GM23338 (cell line): ENCODE measurements at regions not wholly inside any gene's neighbourhood (a gene's known extent, or its start where the extent isn't known, plus 50 kb on each side); places are given as distances from the start of the nearest gene placed in this dataset.

Experiments
- ATAC-seq: fragments of 200-7000 bp; cut with Tn5 transposase; 3 replicates; pipeline ENCODE4 v1.9.1; 2020
- DNase-seq: peaks from one replicate; pipeline ENCODE4 v3.0.0-alpha.2; 2015; ENCODE audit warnings: low spot score
- H2AFZ ChIP-seq: fragments of 200-600 bp; sonication (generic); 2 replicates; pipeline ENCODE4 v1.8.0; 2016; ENCODE audit warnings: antibody characterized with exemption, mild to moderate bottlenecking, moderate library complexity
- H3F3A ChIP-seq: fragments of 200-600 bp; sonication (generic); replicated peaks from 2 replicates; pipeline ENCODE4 v1.8.0; 2017; ENCODE audit warnings: antibody characterized with exemption, mixed run types, low read depth
- H3K27ac ChIP-seq: fragments of 200-600 bp; sonication (generic); 2 replicates; pipeline ENCODE4 v1.6.1; 2016; ENCODE audit warnings: low read depth
- H3K27me3 ChIP-seq: fragments of 200-600 bp; sonication (generic); 2 replicates; pipeline ENCODE4 v1.8.0; 2016; ENCODE audit warnings: mild to moderate bottlenecking, mixed run types, moderate library complexity; ENCODE audit not compliant: insufficient read depth
- H3K36me3 ChIP-seq: fragments of 200-600 bp; sonication (generic); 2 replicates; pipeline ENCODE4 v1.8.0; 2016; ENCODE audit warnings: mild to moderate bottlenecking; ENCODE audit not compliant: insufficient read depth
- H3K4me1 ChIP-seq: fragments of 200-600 bp; sonication (generic); 2 replicates; pipeline ENCODE4 v1.8.0; 2016; ENCODE audit warnings: mild to moderate bottlenecking, moderate library complexity; ENCODE audit not compliant: insufficient read depth
- H3K4me2 ChIP-seq: fragments of 200-600 bp; sonication (generic); 2 replicates; pipeline ENCODE4 v1.7.1; 2017; ENCODE audit warnings: mixed run types
- H3K4me3 ChIP-seq: fragments of 200-600 bp; sonication (generic); 2 replicates; pipeline ENCODE4 v1.6.1; 2016; ENCODE audit warnings: mixed run types
- H3K79me2 ChIP-seq: fragments of 200-600 bp; sonication (generic); replicated peaks from 2 replicates; pipeline ENCODE4 v1.8.0; 2017; ENCODE audit warnings: mild to moderate bottlenecking; ENCODE audit not compliant: insufficient read depth
- H3K9me2 ChIP-seq: fragments of 200-600 bp; sonication (generic); 2 replicates; pipeline ENCODE4 v1.8.0; 2017; ENCODE audit not compliant: insufficient read depth
- H4K20me1 ChIP-seq: fragments of 200-600 bp; sonication (generic); replicated peaks from 2 replicates; pipeline ENCODE4 v1.8.0; 2017; ENCODE audit warnings: mild to moderate bottlenecking; ENCODE audit not compliant: insufficient read depth
- H3K27ac Mint-ChIP-seq: 2 replicates; pipeline ENCODE4 v1.8.0; 2020; ENCODE audit warnings: inconsistent platforms, mild to moderate bottlenecking, moderate library complexity, mixed read lengths
- H3K27me3 Mint-ChIP-seq: 3 replicates; pipeline ENCODE4 v1.8.0; 2022; ENCODE audit warnings: low read depth, mild to moderate bottlenecking, moderate library complexity, mixed read lengths, inconsistent platforms; ENCODE audit not compliant: insufficient read depth, poor library complexity
- H3K36me3 Mint-ChIP-seq: 3 replicates; pipeline ENCODE4 v1.8.0; 2021; ENCODE audit warnings: low read depth, mild to moderate bottlenecking, inconsistent platforms, moderate library complexity, mixed read lengths
- H3K4me1 Mint-ChIP-seq: 3 replicates; pipeline ENCODE4 v1.8.0; 2020; ENCODE audit warnings: mild to moderate bottlenecking, inconsistent platforms, mixed read lengths
- H3K4me3 Mint-ChIP-seq: 3 replicates; pipeline ENCODE4 v1.8.0; 2021; ENCODE audit warnings: moderate library complexity, mild to moderate bottlenecking, inconsistent platforms, mixed read lengths
- H3K9me3 Mint-ChIP-seq: 3 replicates; pipeline ENCODE4 v1.8.0; 2020; ENCODE audit warnings: moderate library complexity, mild to moderate bottlenecking, inconsistent platforms, mixed read lengths
- CREB1 ChIP-seq: fragments of 250-450 bp; sonication (Bioruptor Pico); IDR thresholded peaks from 2 replicates; pipeline ENCODE4 v1.5.0; 2020; ENCODE audit warnings: low read depth, mild to moderate bottlenecking, moderate library complexity
- ETS1 ChIP-seq: IDR thresholded peaks from 2 replicates; pipeline ENCODE4 v1.6.1; 2016; ENCODE audit warnings: antibody characterized with exemption
- EZH2 ChIP-seq: fragments of 200-600 bp; sonication (generic); IDR thresholded peaks from one replicate; pipeline ENCODE4 v1.8.0; 2017; ENCODE audit warnings: antibody characterized with exemption, mild to moderate bottlenecking, low read depth; ENCODE audit not compliant: unreplicated experiment
- JUNB ChIP-seq: IDR thresholded peaks from one replicate; pipeline ENCODE4 v1.6.1; 2016; ENCODE audit warnings: antibody characterized with exemption; ENCODE audit not compliant: unreplicated experiment
- NANOG ChIP-seq: IDR thresholded peaks from 2 replicates; pipeline ENCODE4 v1.6.1; 2016; ENCODE audit warnings: antibody characterized with exemption, borderline replicate concordance
- STAT1 ChIP-seq: IDR thresholded peaks from one replicate; pipeline ENCODE4 v1.6.1; 2016; ENCODE audit warnings: antibody characterized with exemption; ENCODE audit not compliant: unreplicated experiment
- ZNF331 ChIP-seq: fragments of 250-450 bp; sonication (Bioruptor Pico); IDR thresholded peaks from 2 replicates; pipeline ENCODE4 v1.5.0; 2020; ENCODE audit warnings: low read depth, mild to moderate bottlenecking, moderate library complexity
- ZNF462 ChIP-seq: fragments of 250-450 bp; sonication (Bioruptor Pico); IDR thresholded peaks from 2 replicates; pipeline ENCODE4 v1.5.0; 2020; ENCODE audit warnings: mild to moderate bottlenecking, moderate library complexity

- TF ChIP-seq ZNF462 (CRISPR knock-in tag) (no peak), JUNB (no peak), NANOG (no peak), STAT1 (no peak), CREB1 (no peak), ETS1 (no peak), EZH2 (no peak), ZNF331 (no peak)
Measured at GRCh38 chr15:69847625-69848024, 250.1 kb downstream of the TLE3 start (continued).

- no peaks in the 10 kb centered on the region for H3K36me3 ChIP-seq
- no peaks in the 10 kb centered on the region for H3F3A ChIP-seq
- no peak overlapping the region for H3K4me3 ChIP-seq
- no peak for DNase-seq
- H3K27me3 ChIP-seq = no peaks in the 10 kb centered on the region
- H2AFZ ChIP-seq = no peak overlapping the region
- Mint-ChIP-seq H3K27ac (no peak overlapping the region), H3K9me3 (no peaks in the 10 kb centered on the region), H3K4me3 (no peak overlapping the region), H3K27me3 (peaks cover 14% of the 10 kb centered on the region), H3K36me3 (no peaks in the 10 kb centered on the region), H3K4me1 (peaks cover 3% of the 10 kb centered on the region; the same call in 2 of the 3 replicates)
- H3K4me2 ChIP-seq = no peak overlapping the region
- no peaks in the 10 kb centered on the region for H3K4me1 ChIP-seq
- H4K20me1 ChIP-seq = no peaks in the 10 kb centered on the region
- no peaks in the 10 kb centered on the region for H3K79me2 ChIP-seq
- no peaks in the 10 kb centered on the region for H3K9me2 ChIP-seq
- H3K27ac ChIP-seq = no peak overlapping the region
- ATAC-seq = no peak
- TF ChIP-seq ETS1 (no peak), NANOG (no peak), ZNF462 (CRISPR knock-in tag) (no peak), CREB1 (no peak)
Measured at GRCh38 chr15:69848096-69848495, 249.6 kb downstream of the TLE3 start.
